Ovary (tissue), 7 donors: ENCODE measurements at regions not wholly inside any gene's neighbourhood (a gene's known extent, or its start where the extent isn't known, plus 50 kb on each side); places are given as distances from the start of the nearest gene placed in this dataset.

Source experiments
- DNase-seq, 5 donors: peaks; one replicate each; pipeline ENCODE4 v3.0.0-alpha.2; 2019 to 2020
- H3K27ac ChIP-seq, 2 donors: fragments of 200-600 bp; one replicate each; pipeline versions ENCODE4 v1.5.1 to v1.8.0; 2019 to 2022
- H3K27me3 ChIP-seq: fragments of 200-600 bp; one replicate; pipeline ENCODE4 v1.8.0; 2022
- H3K36me3 ChIP-seq: fragments of 200-600 bp; sonication (generic); one replicate; pipeline ENCODE4 v1.5.1; 2019
- H3K4me1 ChIP-seq: one replicate; pipeline ENCODE4 v1.8.1; 2013; ENCODE audit warnings: mild to moderate bottlenecking, moderate library complexity; ENCODE audit not compliant: insufficient read depth
- H3K4me3 ChIP-seq: fragments of 200-600 bp; sonication (generic); one replicate; pipeline ENCODE4 v1.5.1; 2017
- H3K9me3 ChIP-seq, 2 donors: fragments of 200-600 bp in 1 of 2; sonication (generic) in 1 of 2; one replicate each; pipeline versions ENCODE4 v1.5.1 to v1.8.1; 2013 to 2019; ENCODE audit warnings: mild to moderate bottlenecking in 1 of 2, moderate library complexity in 1 of 2
- EP300 ChIP-seq: sonication (generic); formaldehyde crosslinking; IDR thresholded peaks from one replicate; pipeline ENCODE4 v1.6.1; 2017; ENCODE audit warnings: antibody characterized with exemption
- POLR2A ChIP-seq: fragments of 450-650 bp; IDR thresholded peaks from one replicate; pipeline ENCODE4 v1.6.1; 2017; ENCODE audit warnings: antibody characterized with exemption, mild to moderate bottlenecking, moderate library complexity
- WGBS, 3 donors: extraction: QIAGEN DNeasy Blood & Tissue Kit in 1 of 3; methylation state at CpG; one replicate each; pipeline versions ENCODE4 v1.1.5 to v1.1.7; 2013 to 2017; 5-methylcytosine and 5-hydroxymethylcytosine counted together
- intact Hi-C, 4 donors: fragments of 100-400 bp; cut with DNase I; formaldehyde crosslinking; loops; one replicate each; pipeline versions ENCODE4 v1.11.0 to v1.15.1; 2022 to 2023
- TF ChIP-seq, protein P1 (sequence below), 3 donors: fragments of 450-650 bp in 2 of 3; fragments of 200-600 bp in 1 of 3; IDR thresholded peaks; one replicate each; pipeline versions ENCODE4 v1.5.1 to v1.8.0; 2016 to 2022; ENCODE audit warnings: antibody characterized with exemption in 3 of 3, mild to moderate bottlenecking in 1 of 3
- donor health status: DM: no; HTN: no; CAD: no; lungs with moderate emphysema.
- donor health status: DM: no; HTN: no; CAD: no.
- donor health status: Bipolar disorder and iron deficiency.
- donor health status: DM: no; HTN: no; CAD: no.
- donor health status: DM: yes; HTN: yes; CAD: no.

GRCh38 chr7:153496257-153496656, 555.9 kb upstream of the DPP6 start:
- no peak for DNase-seq
- H3K4me1 ChIP-seq: no peaks in the 10 kb centered on the region
- H3K9me3 ChIP-seq: no peaks in the 10 kb centered on the region
- TF ChIP-seq, protein P1, sequence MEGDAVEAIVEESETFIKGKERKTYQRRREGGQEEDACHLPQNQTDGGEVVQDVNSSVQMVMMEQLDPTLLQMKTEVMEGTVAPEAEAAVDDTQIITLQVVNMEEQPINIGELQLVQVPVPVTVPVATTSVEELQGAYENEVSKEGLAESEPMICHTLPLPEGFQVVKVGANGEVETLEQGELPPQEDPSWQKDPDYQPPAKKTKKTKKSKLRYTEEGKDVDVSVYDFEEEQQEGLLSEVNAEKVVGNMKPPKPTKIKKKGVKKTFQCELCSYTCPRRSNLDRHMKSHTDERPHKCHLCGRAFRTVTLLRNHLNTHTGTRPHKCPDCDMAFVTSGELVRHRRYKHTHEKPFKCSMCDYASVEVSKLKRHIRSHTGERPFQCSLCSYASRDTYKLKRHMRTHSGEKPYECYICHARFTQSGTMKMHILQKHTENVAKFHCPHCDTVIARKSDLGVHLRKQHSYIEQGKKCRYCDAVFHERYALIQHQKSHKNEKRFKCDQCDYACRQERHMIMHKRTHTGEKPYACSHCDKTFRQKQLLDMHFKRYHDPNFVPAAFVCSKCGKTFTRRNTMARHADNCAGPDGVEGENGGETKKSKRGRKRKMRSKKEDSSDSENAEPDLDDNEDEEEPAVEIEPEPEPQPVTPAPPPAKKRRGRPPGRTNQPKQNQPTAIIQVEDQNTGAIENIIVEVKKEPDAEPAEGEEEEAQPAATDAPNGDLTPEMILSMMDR (IDR thresholded peaks at IDR 0.05): no peak
- TF ChIP-seq POLR2A (no peak), EP300 (no peak)
- H3K36me3 ChIP-seq: no peaks in the 10 kb centered on the region
- H3K4me3 ChIP-seq: no peak overlapping the region
- intact Hi-C loops: no loop called here
- H3K27ac ChIP-seq: no peak overlapping the region
- H3K27me3 ChIP-seq: no peaks in the 10 kb centered on the region
- 52 to 60% (median 56%) methylated on average over 2 of the region's 2 CpGs for WGBS, 3 donors

DNA sequence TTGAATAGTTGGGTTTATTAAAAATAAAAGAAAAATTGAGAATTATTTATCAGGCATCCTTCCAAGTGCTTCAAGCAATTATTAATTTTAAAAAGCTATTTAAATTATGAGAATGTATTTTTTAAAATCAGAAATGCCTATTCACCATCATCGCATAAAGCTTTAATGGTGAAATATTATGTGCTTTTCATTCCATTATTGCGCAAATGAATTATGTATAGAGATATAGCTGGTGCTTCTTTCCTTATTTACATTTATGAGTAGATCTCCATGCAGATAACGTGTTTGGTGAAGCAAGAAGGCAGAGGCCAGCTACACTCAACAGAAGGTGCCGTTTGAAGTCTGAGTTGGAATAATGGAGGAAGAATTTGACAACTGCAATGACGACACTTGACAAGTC, 549.1 kb upstream of the DPP6 start:
- no peaks in the 10 kb centered on the region for H3K36me3 ChIP-seq

DNA sequence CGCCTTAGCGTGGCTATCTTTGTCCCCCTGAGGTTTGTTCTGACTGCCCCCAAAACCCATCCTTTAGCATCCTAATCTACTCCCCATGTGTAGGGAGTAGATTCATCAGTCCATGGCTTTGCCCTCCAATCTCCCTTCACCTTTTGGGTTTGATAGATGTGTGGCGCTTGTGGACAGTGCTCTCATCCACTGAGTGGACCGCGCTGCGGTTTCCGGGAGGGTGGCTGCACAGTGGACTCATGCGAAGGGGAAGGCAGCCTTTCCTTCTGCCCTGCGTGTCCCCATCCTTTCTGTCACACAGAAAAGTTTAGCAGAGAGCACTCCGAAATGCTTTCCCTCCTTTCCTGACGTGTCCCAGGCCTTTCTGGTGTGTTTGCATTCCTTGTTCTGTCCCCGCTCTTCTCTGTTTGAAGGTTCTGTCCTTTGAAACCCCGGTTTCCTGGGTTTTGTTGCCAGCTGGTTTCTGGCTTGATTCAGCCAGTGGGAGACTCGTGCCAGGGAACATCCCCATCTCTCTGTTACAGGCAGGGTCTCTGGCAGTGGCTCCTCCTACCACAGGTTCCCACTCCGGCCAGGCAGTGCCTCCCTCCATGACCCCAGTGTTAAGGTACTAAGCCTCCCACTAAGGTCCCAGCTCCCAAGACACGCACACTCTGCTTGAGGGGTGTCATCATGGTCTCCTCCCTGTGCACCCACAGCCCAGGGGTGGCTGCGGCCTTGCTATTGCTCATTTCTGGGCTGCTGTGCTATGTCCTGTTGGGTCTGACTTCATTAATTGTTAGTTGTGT, 547.7 kb upstream of the DPP6 start:
- Histone ChIP-seq H3K36me3 (no peaks in the 10 kb centered on the region), H3K4me1 (no peaks in the 10 kb centered on the region), H3K27ac (no peak overlapping the region), H3K4me3 (no peak overlapping the region), H3K9me3 (no peaks in the 10 kb centered on the region), H3K27me3 (no peaks in the 10 kb centered on the region)
- intact Hi-C loops: no loop called here
- 74 to 78% (median 76%) methylated on average over 17 of the region's 17 CpGs for WGBS, 3 donors
- TF ChIP-seq EP300: no peak
- TF ChIP-seq, protein P1 (IDR thresholded peaks at IDR 0.05): no peak
- DNase-seq: no peak

More for the DNA sequence above, 549.1 kb upstream of the DPP6 start:
- TF ChIP-seq EP300 (no peak), POLR2A (no peak)
- TF ChIP-seq, protein P1 (IDR thresholded peaks at IDR 0.05): no peak
- no peak for DNase-seq
- Histone ChIP-seq H3K4me1 (no peaks in the 10 kb centered on the region), H3K9me3 (no peaks in the 10 kb centered on the region), H3K27ac (no peak overlapping the region), H3K4me3 (no peak overlapping the region), H3K27me3 (no peaks in the 10 kb centered on the region)
- intact Hi-C loops: no loop called here
- 77 to 89% (median 88%) methylated on average over 5 of the region's 5 CpGs for whole genome bisulfite sequencing, 3 donors

DNA sequence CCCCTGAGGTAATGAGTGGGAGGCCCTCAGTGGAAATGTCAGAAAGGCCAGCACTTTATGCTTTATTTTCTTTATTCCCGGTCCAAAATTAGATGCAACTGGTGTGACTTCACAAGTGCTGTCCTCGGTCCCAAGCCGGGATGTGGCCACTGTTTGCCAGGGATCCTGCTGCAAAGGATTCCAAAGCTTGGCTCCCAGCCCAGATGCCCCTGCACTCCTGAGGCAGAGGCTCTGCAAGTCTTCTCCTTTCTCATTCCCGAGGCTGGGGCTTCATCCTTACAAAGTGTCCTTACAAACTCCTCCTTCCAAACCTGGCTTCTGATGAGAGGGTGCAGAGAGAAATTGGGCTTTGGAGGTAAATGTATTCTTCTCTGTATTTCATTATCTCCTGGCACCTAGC, 544.3 kb upstream of the DPP6 start:
- TF ChIP-seq EP300 (no peak), POLR2A (no peak)
- TF ChIP-seq, protein P1 (IDR thresholded peaks at IDR 0.05): no peak
- intact Hi-C loops: no loop called here
- H3K4me1 ChIP-seq: no peaks in the 10 kb centered on the region
- H3K27me3 ChIP-seq: no peaks in the 10 kb centered on the region
- no peaks in the 10 kb centered on the region for H3K9me3 ChIP-seq
- no peak for DNase-seq
- H3K27ac ChIP-seq: no peak overlapping the region
- WGBS, 3 donors: 7 to 19% (median 9%) methylated on average over 4 of the region's 4 CpGs
- no peak overlapping the region for H3K4me3 ChIP-seq
- H3K36me3 ChIP-seq: no peaks in the 10 kb centered on the region
